Testis (tissue), 2 donors: ENCODE measurements at regions not wholly inside any gene's neighbourhood (a gene's known extent, or its start where the extent isn't known, plus 50 kb on each side); places are given as distances from the start of the nearest gene placed in this dataset.

Source experiments
- POLR2A ChIP-seq: fragments of 450-650 bp; IDR thresholded peaks from one replicate; pipeline ENCODE4 v1.6.1; 2017; ENCODE audit warnings: antibody characterized with exemption, mild to moderate bottlenecking, moderate library complexity
- TF ChIP-seq, protein P1 (sequence below), 3 experiments: fragments of 450-650 bp in 2 of 3; fragments of 200-600 bp in 1 of 3; sonication (generic) in 1 of 3; IDR thresholded peaks; one replicate each; pipeline ENCODE4 v1.5.1; 2016 to 2019; ENCODE audit warnings: antibody characterized with exemption in 3 of 3, mild to moderate bottlenecking in 2 of 3, moderate library complexity in 1 of 3

DNA sequence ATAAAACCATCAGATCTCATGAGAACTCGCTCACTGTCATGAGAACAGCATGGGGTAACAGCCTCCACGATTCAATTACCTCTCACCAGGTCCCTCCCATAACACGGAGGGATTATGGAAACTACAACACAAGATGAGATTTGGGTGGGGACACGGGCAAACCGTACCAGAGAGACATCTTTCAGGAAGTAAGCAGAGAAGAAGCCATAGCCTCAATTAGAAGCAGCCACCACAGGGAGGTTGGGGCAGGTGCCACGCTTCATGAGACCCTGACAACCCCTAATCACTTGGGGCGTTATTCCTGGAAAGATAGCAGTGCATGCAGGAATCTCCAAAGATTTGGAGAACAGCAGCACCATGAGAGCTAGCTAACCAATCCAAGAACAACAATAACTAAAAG lies 52.9 kb upstream of the SIRPG start:
- TF ChIP-seq, protein P1, sequence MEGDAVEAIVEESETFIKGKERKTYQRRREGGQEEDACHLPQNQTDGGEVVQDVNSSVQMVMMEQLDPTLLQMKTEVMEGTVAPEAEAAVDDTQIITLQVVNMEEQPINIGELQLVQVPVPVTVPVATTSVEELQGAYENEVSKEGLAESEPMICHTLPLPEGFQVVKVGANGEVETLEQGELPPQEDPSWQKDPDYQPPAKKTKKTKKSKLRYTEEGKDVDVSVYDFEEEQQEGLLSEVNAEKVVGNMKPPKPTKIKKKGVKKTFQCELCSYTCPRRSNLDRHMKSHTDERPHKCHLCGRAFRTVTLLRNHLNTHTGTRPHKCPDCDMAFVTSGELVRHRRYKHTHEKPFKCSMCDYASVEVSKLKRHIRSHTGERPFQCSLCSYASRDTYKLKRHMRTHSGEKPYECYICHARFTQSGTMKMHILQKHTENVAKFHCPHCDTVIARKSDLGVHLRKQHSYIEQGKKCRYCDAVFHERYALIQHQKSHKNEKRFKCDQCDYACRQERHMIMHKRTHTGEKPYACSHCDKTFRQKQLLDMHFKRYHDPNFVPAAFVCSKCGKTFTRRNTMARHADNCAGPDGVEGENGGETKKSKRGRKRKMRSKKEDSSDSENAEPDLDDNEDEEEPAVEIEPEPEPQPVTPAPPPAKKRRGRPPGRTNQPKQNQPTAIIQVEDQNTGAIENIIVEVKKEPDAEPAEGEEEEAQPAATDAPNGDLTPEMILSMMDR (IDR thresholded peaks at IDR 0.05), result no peak
- TF ChIP-seq POLR2A, result no peak
